ENCODE measurements at regions not wholly inside any gene's neighbourhood (a gene's known extent, or its start where the extent isn't known, plus 50 kb on each side); places are given as distances from the start of the nearest gene placed in this dataset.
"Not testable (repeated sequence)": the region's sequence is repeated elsewhere in the genome, so short reads cannot be mapped to it uniquely, and the experiment has no call there.

- DNase-seq: no peak
Measured at GRCh38 chr5:166050531-166050930, 2240.9 kb upstream of the WWC1 start.

GRCh38 chr5:166058660-166059059 is 2232.8 kb upstream of the WWC1 start:
- DNase-seq: no peak

- DNase-seq: no peak
Measured at GRCh38 chr5:166062094-166062493, 2229.4 kb upstream of the WWC1 start.

- DNase-seq: no peak
Measured at GRCh38 chr5:166062719-166063118, 2228.7 kb upstream of the WWC1 start.

- no peak for DNase-seq
Measured at GRCh38 chr5:166063261-166063660, 2228.2 kb upstream of the WWC1 start.

GRCh38 chr5:166068547-166069335 is 2222.7 kb upstream of the WWC1 start:
- no peak for DNase-seq

GRCh38 chr5:166073901-166074581 is 2217.4 kb upstream of the WWC1 start:
- no peak for DNase-seq

- DNase-seq: no peak
Measured at GRCh38 chr5:166074582-166075481, 2216.6 kb upstream of the WWC1 start.

GRCh38 chr5:166083183-166083959 is 2208.1 kb upstream of the WWC1 start:
- DNase-seq: no peak

- no peak for DNase-seq
Measured at GRCh38 chr5:166086568-166086967, 2204.9 kb upstream of the WWC1 start.

- no peak for DNase-seq
Measured at GRCh38 chr5:166088389-166089039, 2202.9 kb upstream of the WWC1 start.

- DNase-seq: no peak
Measured at GRCh38 chr5:166091931-166092330, 2199.5 kb upstream of the WWC1 start.

GRCh38 chr5:166093312-166093711 is 2198.1 kb upstream of the WWC1 start:
- no peak for DNase-seq

GRCh38 chr5:166102947-166103346 is 2188.5 kb upstream of the WWC1 start:
- no peak for DNase-seq

- no peak for DNase-seq
Measured at GRCh38 chr5:166111021-166111420, 2180.4 kb upstream of the WWC1 start.

- no peak for DNase-seq
Measured at GRCh38 chr5:166117072-166118066, 2174.1 kb upstream of the WWC1 start.

GRCh38 chr5:166119506-166119905 is 2171.9 kb upstream of the WWC1 start:
- no peak for DNase-seq

GRCh38 chr5:166123717-166124116 is 2167.7 kb upstream of the WWC1 start:
- no peak for DNase-seq

GRCh38 chr5:166127766-166128570 is 2163.5 kb upstream of the WWC1 start:
- no peak for DNase-seq

GRCh38 chr5:166145107-166145506 is 2146.3 kb upstream of the WWC1 start:
- not testable (repeated sequence) for DNase-seq

Data from midbrain (tissue), 1 donor.